ENCODE measurements at regions not wholly inside any gene's neighbourhood (a gene's known extent, or its start where the extent isn't known, plus 50 kb on each side); places are given as distances from the start of the nearest gene placed in this dataset.
"Not testable (repeated sequence)": the region's sequence is repeated elsewhere in the genome, so short reads cannot be mapped to it uniquely, and the experiment has no call there.

DNA sequence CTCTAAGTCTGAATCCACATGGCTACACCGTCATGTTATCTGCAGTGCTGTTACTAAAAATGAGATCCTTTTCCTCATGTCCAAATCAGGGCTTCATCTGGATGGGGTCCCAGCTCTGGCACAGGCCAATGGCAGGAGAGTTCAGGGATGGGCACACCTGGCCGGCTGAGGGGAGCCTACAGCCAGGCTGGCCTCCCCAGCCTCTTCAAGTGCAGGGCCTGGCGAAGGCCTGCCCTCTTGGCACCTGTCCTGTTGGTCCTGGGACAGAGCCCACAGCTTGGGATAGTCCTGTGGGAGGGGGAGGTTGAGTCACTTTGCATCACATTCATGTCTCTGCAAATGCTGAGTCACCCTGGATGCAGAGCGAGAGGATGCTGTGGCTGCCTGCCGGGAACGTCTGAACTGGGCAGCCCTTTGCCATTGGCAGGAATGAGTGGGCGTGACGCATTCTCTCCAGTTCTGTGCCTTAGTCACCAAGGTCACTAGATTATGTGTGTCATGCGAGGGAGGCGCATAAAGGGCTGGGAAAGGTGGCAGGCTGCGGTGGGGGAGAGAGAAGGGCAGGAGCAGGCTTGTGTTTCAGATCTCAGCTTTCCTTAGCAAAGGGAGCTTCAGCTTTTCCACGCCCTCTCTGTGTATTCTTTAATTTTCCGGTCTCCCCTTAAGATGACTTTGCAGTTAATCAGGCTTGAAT is 223.2 kb upstream of the ECI2 start:
- no peak overlapping the region for H3K27ac Mint-ChIP-seq
- no peaks in the 10 kb centered on the region for H3K9me3 Mint-ChIP-seq
- H3K27me3 Mint-ChIP-seq (ENCODE audit: low read depth) = peaks cover 1% of the 10 kb centered on the region
- DNase-seq (ENCODE audit: low spot score) = peak; percentile 20
- H3K36me3 Mint-ChIP-seq (ENCODE audit: low read depth) = no peaks in the 10 kb centered on the region
- H3K4me3 Mint-ChIP-seq = no peak overlapping the region
- no peaks in the 10 kb centered on the region for H3K4me1 Mint-ChIP-seq (ENCODE audit: low read depth)

DNA sequence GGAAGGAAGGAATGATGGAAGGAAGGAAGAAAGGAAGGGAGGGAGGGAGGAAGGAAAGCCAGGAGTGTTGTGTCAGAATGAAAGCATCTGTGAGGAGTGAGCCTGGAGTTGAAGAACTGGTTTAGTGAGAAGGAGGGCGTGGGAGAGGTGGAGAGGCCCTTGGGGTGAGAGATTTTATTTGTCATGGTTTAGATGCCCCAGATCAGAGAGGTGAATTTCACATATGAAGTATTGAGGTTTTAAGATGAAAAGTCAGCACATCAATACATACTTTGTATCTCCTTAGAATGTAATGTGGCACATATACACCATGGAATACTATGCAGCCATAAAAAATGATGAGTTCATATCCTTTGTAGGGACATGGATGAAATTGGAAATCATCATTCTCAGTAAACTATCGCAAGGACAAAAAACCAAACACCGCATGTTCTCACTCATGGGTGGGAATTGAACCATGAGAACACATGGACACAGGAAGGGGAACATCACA is 222.3 kb upstream of the ECI2 start:
- H3K27ac Mint-ChIP-seq; H3K27me3 Mint-ChIP-seq (ENCODE audit: low read depth); H3K9me3 Mint-ChIP-seq; H3K4me1 Mint-ChIP-seq (ENCODE audit: low read depth); H3K4me3 Mint-ChIP-seq; DNase-seq (ENCODE audit: low spot score); H3K36me3 Mint-ChIP-seq (ENCODE audit: low read depth): not testable (repeated sequence)

DNA sequence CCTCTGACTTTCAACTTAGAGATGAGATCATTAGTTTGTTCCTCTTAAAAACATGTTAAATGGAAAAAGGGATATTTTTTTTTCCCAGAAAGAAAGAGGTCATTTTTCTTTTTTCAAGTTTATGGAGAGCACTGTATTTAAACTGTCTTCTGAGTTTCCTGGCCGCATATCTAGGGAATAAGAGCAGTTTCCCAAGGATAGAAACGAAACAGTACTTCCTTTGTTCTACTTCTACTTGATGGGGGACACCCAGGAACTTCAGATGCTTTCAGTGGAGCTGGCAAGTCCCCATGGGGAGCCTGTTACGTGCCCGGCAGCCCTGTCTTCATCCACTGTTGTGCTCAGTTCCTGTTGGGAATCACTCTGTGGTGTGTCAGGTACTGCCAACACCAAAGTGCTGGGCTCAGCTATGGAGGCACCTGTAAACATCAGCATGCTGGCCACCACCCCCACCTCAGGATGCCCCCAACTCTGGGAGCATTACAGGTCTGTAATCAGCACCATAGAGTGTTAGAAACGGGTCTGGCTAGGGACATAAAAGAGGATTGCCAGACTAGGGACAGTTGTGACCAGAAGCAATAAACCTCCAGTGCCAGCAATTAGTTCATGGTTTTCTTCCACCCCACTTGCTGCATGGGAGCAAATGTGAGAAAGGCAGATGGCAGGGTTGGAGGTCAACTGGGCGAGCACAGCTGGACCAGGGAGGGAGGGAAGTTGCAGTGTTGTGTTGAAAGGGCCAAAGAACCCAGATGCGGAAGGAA is 221.7 kb upstream of the ECI2 start:
- Mint-ChIP-seq H3K4me1 (ENCODE audit: low read depth) (no peaks in the 10 kb centered on the region), H3K9me3 (no peaks in the 10 kb centered on the region), H3K27me3 (ENCODE audit: low read depth) (no peaks in the 10 kb centered on the region), H3K4me3 (no peak overlapping the region), H3K27ac (no peak overlapping the region), H3K36me3 (ENCODE audit: low read depth) (no peaks in the 10 kb centered on the region)
- no peak for DNase-seq (ENCODE audit: low spot score)

DNA sequence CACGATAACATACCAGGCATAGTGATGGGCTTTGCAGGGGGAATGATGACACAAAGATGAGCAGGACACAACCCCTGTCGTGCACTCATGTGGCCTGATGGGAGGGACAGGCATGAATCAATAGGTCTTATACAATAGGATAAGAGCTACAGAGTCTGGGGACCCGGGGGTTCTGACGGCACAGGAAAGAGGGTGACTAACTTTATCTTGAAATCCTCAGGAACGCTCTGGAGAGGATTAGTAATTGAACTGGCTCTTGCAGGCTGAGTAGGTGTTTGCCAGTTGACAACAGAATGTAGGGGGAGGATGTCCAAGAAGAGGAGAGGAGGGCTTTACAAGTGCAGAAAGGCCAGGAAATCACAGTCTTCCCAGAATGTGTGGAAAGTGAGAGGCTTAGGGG is 219.9 kb upstream of the ECI2 start:
- no peaks in the 10 kb centered on the region for H3K4me1 Mint-ChIP-seq (ENCODE audit: low read depth)
- no peak overlapping the region for H3K4me3 Mint-ChIP-seq
- no peaks in the 10 kb centered on the region for H3K27me3 Mint-ChIP-seq (ENCODE audit: low read depth)
- H3K9me3 Mint-ChIP-seq = no peaks in the 10 kb centered on the region
- no peaks in the 10 kb centered on the region for H3K36me3 Mint-ChIP-seq (ENCODE audit: low read depth)
- no peak for DNase-seq (ENCODE audit: low spot score)
- H3K27ac Mint-ChIP-seq = no peak overlapping the region

DNA sequence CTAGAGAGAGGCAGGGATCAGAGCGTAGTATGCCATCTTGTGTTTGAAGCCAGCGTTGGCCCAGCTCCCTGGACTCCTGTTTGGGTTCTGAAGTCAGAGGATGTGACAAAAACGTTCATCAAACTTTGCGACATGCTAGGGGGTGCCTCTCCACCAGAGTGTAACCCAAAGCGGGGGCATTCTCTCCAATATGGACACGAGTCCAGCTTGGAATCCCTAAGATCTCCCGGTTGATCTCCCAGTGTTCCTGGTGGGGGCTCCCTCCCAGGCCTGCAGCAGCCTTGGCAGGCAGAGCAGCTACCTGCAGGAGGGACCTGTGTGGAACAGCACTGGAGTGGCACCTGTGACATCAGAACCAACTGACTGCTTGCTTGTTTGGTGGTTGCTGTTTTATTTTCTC is 218.8 kb upstream of the ECI2 start:
- Mint-ChIP-seq H3K9me3 (no peaks in the 10 kb centered on the region), H3K4me3 (no peak overlapping the region), H3K4me1 (ENCODE audit: low read depth) (no peaks in the 10 kb centered on the region), H3K27ac (no peak overlapping the region), H3K36me3 (ENCODE audit: low read depth) (no peaks in the 10 kb centered on the region), H3K27me3 (ENCODE audit: low read depth) (no peaks in the 10 kb centered on the region)
- DNase-seq (ENCODE audit: low spot score) = no peak

DNA sequence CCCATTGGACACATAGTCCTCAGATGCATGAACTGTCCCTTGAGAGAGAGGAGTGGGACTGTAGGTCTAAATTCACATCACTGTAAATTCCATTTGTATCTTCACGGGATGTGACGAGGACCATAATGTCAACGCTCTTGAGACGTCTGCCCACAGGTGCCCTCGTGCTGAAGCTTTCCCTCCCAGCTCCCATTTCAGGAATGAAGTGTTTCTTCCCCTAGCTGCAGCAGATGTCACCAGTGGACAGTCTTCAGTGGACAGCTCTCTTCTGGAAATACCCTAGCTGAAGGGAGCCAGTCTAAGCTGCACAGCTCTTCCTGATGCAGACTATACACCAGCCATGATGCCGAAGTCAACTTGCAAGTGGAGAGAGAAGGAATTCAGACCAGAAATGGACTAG is 217.4 kb upstream of the ECI2 start:
- Mint-ChIP-seq H3K9me3 (no peaks in the 10 kb centered on the region), H3K27ac (no peak overlapping the region)

DNA sequence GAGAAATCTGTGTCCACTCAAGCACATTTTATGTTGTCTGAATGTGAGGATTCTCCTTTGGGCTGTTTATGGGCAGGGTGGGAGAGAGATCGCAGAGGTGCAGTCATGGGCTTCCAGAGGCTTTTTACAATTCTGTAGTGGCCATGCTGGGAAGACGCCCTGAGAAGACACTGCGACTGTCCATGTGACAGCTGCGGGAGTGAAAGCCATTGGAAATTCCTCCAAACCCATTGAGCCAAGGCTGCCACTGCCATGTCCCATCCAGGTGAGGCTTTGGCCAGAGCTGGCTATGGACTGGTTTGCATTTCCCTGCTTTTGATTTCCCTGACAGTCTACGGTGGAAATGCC is 216.9 kb upstream of the ECI2 start:
- DNase-seq (ENCODE audit: low spot score) = no peak
- Mint-ChIP-seq H3K27ac (no peak overlapping the region), H3K27me3 (ENCODE audit: low read depth) (no peaks in the 10 kb centered on the region), H3K36me3 (ENCODE audit: low read depth) (no peaks in the 10 kb centered on the region), H3K4me3 (no peak overlapping the region), H3K9me3 (no peaks in the 10 kb centered on the region), H3K4me1 (ENCODE audit: low read depth) (no peaks in the 10 kb centered on the region)

More for the DNA sequence above, 217.4 kb upstream of the ECI2 start:
- Mint-ChIP-seq H3K4me1 (ENCODE audit: low read depth) (no peaks in the 10 kb centered on the region), H3K4me3 (no peak overlapping the region), H3K36me3 (ENCODE audit: low read depth) (no peaks in the 10 kb centered on the region), H3K27me3 (ENCODE audit: low read depth) (no peaks in the 10 kb centered on the region)
- no peak for DNase-seq (ENCODE audit: low spot score)

DNA sequence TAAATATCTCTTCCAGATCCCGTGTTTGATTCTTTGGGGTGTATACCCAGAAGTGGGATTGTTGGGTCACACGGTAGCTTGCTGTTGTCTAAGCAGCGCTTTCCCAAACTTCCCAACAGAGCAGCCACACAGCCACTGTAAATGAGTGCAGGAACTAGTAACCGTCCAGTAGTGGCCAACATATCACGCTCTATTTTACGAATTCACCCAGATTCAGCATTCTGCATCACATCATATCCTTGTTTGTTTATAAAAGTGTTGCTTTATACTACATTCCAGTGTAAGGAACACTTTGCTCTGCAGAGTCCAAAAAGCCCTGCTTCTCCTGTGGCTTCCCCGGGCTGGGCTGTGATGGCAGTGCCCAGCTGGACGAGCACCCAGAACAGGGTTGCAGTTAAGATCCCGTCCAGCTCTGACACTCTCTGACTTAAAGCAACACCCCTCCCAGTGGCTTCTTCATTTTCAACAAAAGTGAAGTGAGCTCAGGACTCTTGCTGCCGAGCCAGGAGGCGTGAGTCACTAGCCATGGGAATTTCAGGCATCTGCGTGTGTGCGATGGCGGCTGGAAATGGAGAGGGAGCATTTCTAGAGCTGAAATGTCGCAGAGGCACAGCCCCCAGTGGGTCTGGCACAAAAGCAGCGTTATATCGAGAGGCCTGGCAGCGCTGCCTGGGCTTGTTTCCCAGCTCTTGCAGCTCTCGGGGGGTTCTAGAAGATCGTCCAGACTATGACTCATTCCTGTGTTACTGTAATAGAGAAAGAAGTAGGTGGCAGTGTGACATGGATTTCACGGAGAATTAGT is 216.3 kb upstream of the ECI2 start:
- no peak for DNase-seq (ENCODE audit: low spot score)
- Mint-ChIP-seq H3K4me3 (no peak overlapping the region), H3K27ac (no peak overlapping the region), H3K36me3 (ENCODE audit: low read depth) (no peaks in the 10 kb centered on the region), H3K9me3 (no peaks in the 10 kb centered on the region), H3K27me3 (ENCODE audit: low read depth) (no peaks in the 10 kb centered on the region), H3K4me1 (ENCODE audit: low read depth) (no peaks in the 10 kb centered on the region)

DNA sequence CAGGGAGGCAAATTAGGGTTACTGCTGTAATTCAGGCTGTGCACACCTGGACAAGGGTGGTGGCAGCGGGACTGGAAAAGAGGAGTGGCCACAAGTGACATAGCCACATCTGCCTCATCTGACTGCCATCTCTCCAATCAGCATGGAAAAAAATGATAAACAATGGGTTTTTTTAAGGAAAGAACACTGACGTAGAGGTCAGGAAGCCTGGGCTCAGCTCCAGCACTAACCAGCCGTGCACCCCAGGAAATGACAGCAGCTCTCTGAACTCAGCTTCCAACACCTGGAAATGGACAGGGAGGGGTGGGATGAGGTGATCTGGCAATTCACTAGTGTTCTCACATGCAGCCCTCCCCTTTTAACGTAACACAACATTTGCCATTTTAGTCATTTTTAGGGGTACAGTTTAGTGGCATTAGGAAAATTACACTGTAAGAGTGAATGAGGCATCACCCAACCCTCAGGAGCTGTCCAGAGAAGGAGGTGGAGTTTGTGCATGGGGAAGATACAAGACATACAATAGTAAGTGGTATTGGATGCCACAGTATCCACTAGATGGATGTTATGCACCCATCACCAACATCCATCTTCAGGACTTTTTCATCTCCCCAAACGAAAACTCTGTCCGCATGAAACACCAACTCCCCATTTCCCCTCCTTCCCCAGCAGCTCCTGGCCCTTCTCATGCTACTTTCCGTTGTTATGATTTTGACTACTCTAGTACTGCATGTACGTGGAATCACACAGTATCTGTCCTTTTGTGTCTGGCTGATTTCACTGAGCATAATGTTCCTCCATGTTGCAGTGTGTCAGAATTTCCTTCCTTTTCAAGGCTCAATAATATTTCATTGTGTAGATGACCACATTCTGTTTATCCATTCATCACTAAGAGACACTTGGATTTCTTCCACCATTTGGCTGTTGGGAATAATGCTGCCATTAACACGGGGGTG is 215.5 kb upstream of the ECI2 start:
- Mint-ChIP-seq H3K27me3 (ENCODE audit: low read depth) (no peaks in the 10 kb centered on the region), H3K4me3 (no peak overlapping the region), H3K4me1 (ENCODE audit: low read depth) (no peaks in the 10 kb centered on the region), H3K9me3 (no peaks in the 10 kb centered on the region), H3K36me3 (ENCODE audit: low read depth) (no peaks in the 10 kb centered on the region), H3K27ac (no peak overlapping the region)
- no peak for DNase-seq (ENCODE audit: low spot score)

DNA sequence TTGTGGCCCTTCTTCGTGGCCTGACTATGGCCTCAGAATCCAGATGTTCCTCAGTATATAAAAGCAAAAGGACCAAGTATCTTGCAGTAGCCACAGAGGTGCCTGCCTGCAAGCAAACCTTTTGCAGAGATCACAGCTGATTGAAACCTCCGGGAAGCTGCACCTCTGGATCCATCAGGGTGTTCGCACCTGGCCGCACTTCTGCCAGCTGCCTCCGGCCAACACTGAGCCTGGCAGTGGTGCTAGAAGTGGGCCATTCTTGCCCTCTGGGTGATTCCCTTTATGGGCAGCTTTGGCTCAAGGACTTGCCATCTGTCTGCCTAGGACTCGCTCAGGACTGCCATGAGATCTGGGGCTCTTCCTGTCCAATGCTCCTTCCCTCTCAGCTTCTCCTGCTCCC is 214.6 kb upstream of the ECI2 start:
- H3K36me3 Mint-ChIP-seq (ENCODE audit: low read depth) = no peaks in the 10 kb centered on the region
- DNase-seq (ENCODE audit: low spot score) = no peak
- no peak overlapping the region for H3K27ac Mint-ChIP-seq
- H3K27me3 Mint-ChIP-seq (ENCODE audit: low read depth) = no peaks in the 10 kb centered on the region
- no peaks in the 10 kb centered on the region for H3K4me1 Mint-ChIP-seq (ENCODE audit: low read depth)
- no peaks in the 10 kb centered on the region for H3K9me3 Mint-ChIP-seq
- H3K4me3 Mint-ChIP-seq = no peak overlapping the region

DNA sequence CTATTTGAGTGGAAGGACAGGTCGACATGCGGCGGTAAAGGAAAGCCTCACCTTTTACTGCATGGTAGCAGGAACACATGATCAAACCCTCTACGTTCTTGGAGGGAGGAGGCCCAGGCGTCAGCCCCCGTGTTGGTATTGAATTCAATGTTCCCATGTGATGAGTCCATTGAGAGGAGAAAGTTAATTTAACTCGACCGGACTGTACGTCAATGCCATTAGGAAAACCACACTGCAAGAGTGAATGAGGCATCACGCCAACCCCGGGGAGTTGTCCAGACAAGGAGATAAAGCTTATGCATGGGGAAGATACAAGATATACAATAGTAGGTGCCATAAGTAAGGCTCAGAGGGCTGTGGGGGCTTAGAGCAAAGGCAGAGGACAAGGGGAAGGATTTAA is 213.9 kb upstream of the ECI2 start:
- H3K4me3 Mint-ChIP-seq = no peak overlapping the region
- H3K27me3 Mint-ChIP-seq (ENCODE audit: low read depth) = no peaks in the 10 kb centered on the region
- DNase-seq (ENCODE audit: low spot score) = no peak
- H3K27ac Mint-ChIP-seq = no peak overlapping the region
- H3K9me3 Mint-ChIP-seq = no peaks in the 10 kb centered on the region
- no peaks in the 10 kb centered on the region for H3K36me3 Mint-ChIP-seq (ENCODE audit: low read depth)
- no peaks in the 10 kb centered on the region for H3K4me1 Mint-ChIP-seq (ENCODE audit: low read depth)

DNA sequence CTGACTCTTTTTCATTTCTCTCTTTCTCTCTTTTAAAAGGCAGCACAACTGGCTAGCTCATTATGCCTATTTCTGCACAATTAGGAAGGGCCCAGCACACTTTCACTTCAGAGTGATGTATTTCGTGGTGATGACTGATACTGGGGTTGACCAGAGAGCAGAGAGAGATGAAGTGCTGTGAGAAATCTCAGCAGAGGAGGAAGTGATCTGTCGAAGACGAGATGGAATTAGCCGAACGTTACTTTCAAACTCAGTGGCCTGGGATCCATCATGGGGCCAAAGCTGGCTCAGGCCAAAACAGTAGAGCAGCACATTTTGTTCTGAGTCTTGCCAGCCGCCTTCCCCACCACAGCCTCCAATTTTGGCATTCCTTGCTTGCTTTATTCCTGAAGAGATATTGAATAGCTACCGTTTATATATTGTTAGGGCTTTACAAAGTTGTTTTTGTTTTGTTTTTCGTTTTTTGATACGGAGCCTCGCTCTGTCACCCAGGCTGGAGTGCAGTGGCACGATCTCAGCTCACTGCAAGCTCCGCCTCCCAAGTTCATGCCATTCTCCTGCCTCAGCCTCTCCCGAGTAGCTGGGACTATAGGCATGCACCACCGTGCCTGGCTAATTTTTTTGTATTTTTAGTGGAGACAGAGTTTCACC is 213.2 kb upstream of the ECI2 start:
- DNase-seq (ENCODE audit: low spot score) = no peak
- H3K36me3 Mint-ChIP-seq (ENCODE audit: low read depth) = no peaks in the 10 kb centered on the region
- no peaks in the 10 kb centered on the region for H3K27me3 Mint-ChIP-seq (ENCODE audit: low read depth)
- H3K4me1 Mint-ChIP-seq (ENCODE audit: low read depth) = no peaks in the 10 kb centered on the region
- H3K4me3 Mint-ChIP-seq = no peak overlapping the region
- no peak overlapping the region for H3K27ac Mint-ChIP-seq
- no peaks in the 10 kb centered on the region for H3K9me3 Mint-ChIP-seq

DNA sequence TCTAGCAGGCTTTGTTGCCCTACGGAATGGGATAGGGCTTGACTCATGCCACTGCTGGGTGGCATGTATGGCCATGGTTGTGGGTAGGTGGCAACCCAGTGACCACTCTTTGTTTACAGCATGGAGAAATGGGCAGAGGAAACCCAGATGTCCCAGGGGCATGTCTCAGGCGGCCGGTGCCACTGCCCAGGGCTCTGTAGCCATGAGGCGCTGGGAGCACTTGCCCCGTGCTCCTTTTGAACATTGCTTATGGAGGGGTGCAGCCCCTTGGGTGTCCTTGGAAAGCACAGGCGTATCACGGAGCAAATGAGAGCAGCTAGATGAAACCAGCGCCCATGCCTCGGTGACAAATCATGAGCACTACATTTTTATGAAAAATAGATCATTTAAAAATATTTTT is 212.5 kb upstream of the ECI2 start:
- Mint-ChIP-seq H3K4me3 (no peak overlapping the region), H3K36me3 (ENCODE audit: low read depth) (no peaks in the 10 kb centered on the region), H3K4me1 (ENCODE audit: low read depth) (no peaks in the 10 kb centered on the region), H3K27me3 (ENCODE audit: low read depth) (peaks cover 3% of the 10 kb centered on the region), H3K27ac (no peak overlapping the region), H3K9me3 (no peaks in the 10 kb centered on the region)
- DNase-seq (ENCODE audit: low spot score) = no peak
